ENCODE measurements at regions not wholly inside any gene's neighbourhood (a gene's known extent, or its start where the extent isn't known, plus 50 kb on each side); places are given as distances from the start of the nearest gene placed in this dataset.
"Not testable (repeated sequence)": the region's sequence is repeated elsewhere in the genome, so short reads cannot be mapped to it uniquely, and the experiment has no call there.

GRCh38 chr7:119256001-119256400, 1017.0 kb upstream of the KCND2 start:
- FAIRE-seq: no peak
- no peak for TF ChIP-seq TAF1 (IDR thresholded peaks at IDR 0.05; ENCODE audit: low read depth, low read length)
- no peak for TF ChIP-seq POLR2AphosphoS5 (IDR thresholded peaks at IDR 0.05; ENCODE audit: low read depth, low read length)
- no peak for DNase-seq (ENCODE audit: insufficient read length, low spot score)

- FAIRE-seq (no peak), DNase-seq (ENCODE audit: insufficient read length, low spot score) (no peak)
- TF ChIP-seq PAX5 (IDR thresholded peaks at IDR 0.05; ENCODE audit: insufficient read depth, low read length, severe bottlenecking) (no peak), POLR2A (IDR thresholded peaks at IDR 0.05; ENCODE audit: low read depth, low read length) (no peak), POU2F2 (IDR thresholded peaks at IDR 0.05; ENCODE audit: low read depth, low read length) (no peak), TAF1 (IDR thresholded peaks at IDR 0.05; ENCODE audit: low read depth, low read length) (no peak), POLR2AphosphoS5 (IDR thresholded peaks at IDR 0.05; ENCODE audit: low read depth, low read length) (no peak), SPI1 (IDR thresholded peaks at IDR 0.05; ENCODE audit: low read depth, low read length) (no peak)
Observed at GRCh38 chr7:119256446-119257131, 1016.4 kb upstream of the KCND2 start.

- not testable (repeated sequence) for FAIRE-seq
Observed at GRCh38 chr7:119266790-119267189, 1006.2 kb upstream of the KCND2 start.

GRCh38 chr7:119270045-119270464, 1002.9 kb upstream of the KCND2 start:
- DNase-seq (ENCODE audit: insufficient read length, low spot score): peak; percentile 6
- TF ChIP-seq TAF1 (IDR thresholded peaks at IDR 0.05; ENCODE audit: low read depth, low read length) (no peak), POLR2AphosphoS5 (IDR thresholded peaks at IDR 0.05; ENCODE audit: low read depth, low read length) (no peak), POU2F2 (IDR thresholded peaks at IDR 0.05; ENCODE audit: low read depth, low read length) (no peak), PAX5 (IDR thresholded peaks at IDR 0.05; ENCODE audit: insufficient read depth, low read length, severe bottlenecking) (no peak), SPI1 (IDR thresholded peaks at IDR 0.05; ENCODE audit: low read depth, low read length) (peak; percentile 29; the same call in 1 of the 2 replicates), POLR2A (IDR thresholded peaks at IDR 0.05; ENCODE audit: low read depth, low read length) (no peak)
- FAIRE-seq: peak; percentile 76

More at GRCh38 chr7:119266790-119267189, 1006.2 kb upstream of the KCND2 start:
- not testable (repeated sequence) for DNase-seq (ENCODE audit: insufficient read length, low spot score)

- no peak for TF ChIP-seq TAF1 (IDR thresholded peaks at IDR 0.05; ENCODE audit: low read depth, low read length)
- TF ChIP-seq PAX5 (IDR thresholded peaks at IDR 0.05; ENCODE audit: insufficient read depth, low read length, severe bottlenecking): no peak
- no peak for TF ChIP-seq POLR2A (IDR thresholded peaks at IDR 0.05; ENCODE audit: low read depth, low read length)
- no peak for TF ChIP-seq POLR2AphosphoS5 (IDR thresholded peaks at IDR 0.05; ENCODE audit: low read depth, low read length)
- TF ChIP-seq SPI1 (IDR thresholded peaks at IDR 0.05; ENCODE audit: low read depth, low read length): no peak
- no peak for TF ChIP-seq POU2F2 (IDR thresholded peaks at IDR 0.05; ENCODE audit: low read depth, low read length)
- no peak for DNase-seq (ENCODE audit: insufficient read length, low spot score)
- no peak for FAIRE-seq
Observed at GRCh38 chr7:119270644-119271043, 1002.3 kb upstream of the KCND2 start.

GRCh38 chr7:119271147-119271779, 1001.7 kb upstream of the KCND2 start:
- TF ChIP-seq PAX5 (IDR thresholded peaks at IDR 0.05; ENCODE audit: insufficient read depth, low read length, severe bottlenecking) (no peak), SPI1 (IDR thresholded peaks at IDR 0.05; ENCODE audit: low read depth, low read length) (no peak), POLR2A (IDR thresholded peaks at IDR 0.05; ENCODE audit: low read depth, low read length) (no peak), POLR2AphosphoS5 (IDR thresholded peaks at IDR 0.05; ENCODE audit: low read depth, low read length) (no peak), POU2F2 (IDR thresholded peaks at IDR 0.05; ENCODE audit: low read depth, low read length) (no peak), TAF1 (IDR thresholded peaks at IDR 0.05; ENCODE audit: low read depth, low read length) (no peak)
- FAIRE-seq (no peak), DNase-seq (ENCODE audit: insufficient read length, low spot score) (no peak)

GRCh38 chr7:119281181-119281846, 991.7 kb upstream of the KCND2 start:
- DNase-seq (ENCODE audit: insufficient read length, low spot score) (no peak), FAIRE-seq (no peak)
- no peak for TF ChIP-seq PAX5 (IDR thresholded peaks at IDR 0.05; ENCODE audit: insufficient read depth, low read length, severe bottlenecking)
- TF ChIP-seq POLR2AphosphoS5 (IDR thresholded peaks at IDR 0.05; ENCODE audit: low read depth, low read length): no peak
- TF ChIP-seq TAF1 (IDR thresholded peaks at IDR 0.05; ENCODE audit: low read depth, low read length): no peak
- no peak for TF ChIP-seq POU2F2 (IDR thresholded peaks at IDR 0.05; ENCODE audit: low read depth, low read length)
- TF ChIP-seq SPI1 (IDR thresholded peaks at IDR 0.05; ENCODE audit: low read depth, low read length): no peak
- TF ChIP-seq POLR2A (IDR thresholded peaks at IDR 0.05; ENCODE audit: low read depth, low read length): no peak

- no peak for DNase-seq (ENCODE audit: insufficient read length, low spot score)
- FAIRE-seq: no peak
- no peak for TF ChIP-seq POU2F2 (IDR thresholded peaks at IDR 0.05; ENCODE audit: low read depth, low read length)
- TF ChIP-seq PAX5 (IDR thresholded peaks at IDR 0.05; ENCODE audit: insufficient read depth, low read length, severe bottlenecking): no peak
- no peak for TF ChIP-seq TAF1 (IDR thresholded peaks at IDR 0.05; ENCODE audit: low read depth, low read length)
- TF ChIP-seq SPI1 (IDR thresholded peaks at IDR 0.05; ENCODE audit: low read depth, low read length): no peak
- no peak for TF ChIP-seq POLR2A (IDR thresholded peaks at IDR 0.05; ENCODE audit: low read depth, low read length)
Observed at GRCh38 chr7:119283353-119283752, 989.6 kb upstream of the KCND2 start.

GRCh38 chr7:119288416-119288815, 984.6 kb upstream of the KCND2 start:
- no peak for TF ChIP-seq PAX5 (IDR thresholded peaks at IDR 0.05; ENCODE audit: insufficient read depth, low read length, severe bottlenecking)
- no peak for TF ChIP-seq SPI1 (IDR thresholded peaks at IDR 0.05; ENCODE audit: low read depth, low read length)
- TF ChIP-seq TAF1 (IDR thresholded peaks at IDR 0.05; ENCODE audit: low read depth, low read length): no peak
- no peak for TF ChIP-seq POLR2AphosphoS5 (IDR thresholded peaks at IDR 0.05; ENCODE audit: low read depth, low read length)
- TF ChIP-seq POU2F2 (IDR thresholded peaks at IDR 0.05; ENCODE audit: low read depth, low read length): no peak
- DNase-seq (ENCODE audit: insufficient read length, low spot score): no peak
- no peak for FAIRE-seq

GRCh38 chr7:119300341-119300740, 972.6 kb upstream of the KCND2 start:
- DNase-seq (ENCODE audit: insufficient read length, low spot score); FAIRE-seq: not testable (repeated sequence)
